NCI-H226 (cell line): ENCODE measurements at regions not wholly inside any gene's neighbourhood (a gene's known extent, or its start where the extent isn't known, plus 50 kb on each side); places are given as distances from the start of the nearest gene placed in this dataset.
"Not testable (repeated sequence)": the region's sequence is repeated elsewhere in the genome, so short reads cannot be mapped to it uniquely, and the experiment has no call there.

Source experiments
- DNase-seq: peaks from one replicate; pipeline ENCODE4 v3.0.0-alpha.2; 2015

DNA sequence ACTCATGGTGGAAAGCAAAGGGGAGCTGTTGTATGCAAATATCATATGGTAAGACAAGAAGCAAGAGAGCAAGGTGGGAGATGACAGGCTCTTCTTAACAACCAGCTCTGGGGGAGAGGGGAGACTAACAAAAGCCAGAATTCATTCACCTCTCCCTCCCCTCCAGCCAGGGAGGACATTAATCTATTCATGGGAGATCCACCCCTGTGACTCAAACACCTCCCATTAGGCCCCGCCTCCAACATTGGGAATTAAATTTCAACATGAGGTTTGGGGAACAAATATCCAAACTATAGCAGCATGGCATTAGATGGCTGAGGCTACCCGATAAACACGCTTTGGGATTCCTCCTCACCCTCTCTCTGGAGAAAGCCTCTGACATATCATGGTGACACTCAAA lies 210.6 kb downstream of the RHOU start:
- no peak for DNase-seq

DNA sequence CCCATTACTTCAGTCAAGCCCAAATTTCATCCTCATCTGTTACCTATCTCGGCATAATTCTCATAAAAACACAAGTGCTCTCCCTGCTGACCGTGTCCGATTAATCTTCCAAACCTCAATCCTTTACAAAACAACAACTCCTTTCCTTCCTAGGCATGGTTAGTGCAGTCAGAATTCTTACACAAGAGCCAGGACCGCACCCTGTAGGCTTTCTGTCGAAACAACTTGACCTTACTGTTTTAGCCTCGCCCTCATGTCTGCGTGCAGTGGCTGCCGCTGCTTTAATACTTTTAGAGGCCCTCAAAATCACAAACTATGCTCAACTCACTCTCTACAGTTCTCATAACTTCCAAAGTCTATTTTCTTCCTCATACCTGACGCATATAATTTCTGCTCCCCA lies 214.3 kb downstream of the RHOU start:
- DNase-seq = not testable (repeated sequence)

DNA sequence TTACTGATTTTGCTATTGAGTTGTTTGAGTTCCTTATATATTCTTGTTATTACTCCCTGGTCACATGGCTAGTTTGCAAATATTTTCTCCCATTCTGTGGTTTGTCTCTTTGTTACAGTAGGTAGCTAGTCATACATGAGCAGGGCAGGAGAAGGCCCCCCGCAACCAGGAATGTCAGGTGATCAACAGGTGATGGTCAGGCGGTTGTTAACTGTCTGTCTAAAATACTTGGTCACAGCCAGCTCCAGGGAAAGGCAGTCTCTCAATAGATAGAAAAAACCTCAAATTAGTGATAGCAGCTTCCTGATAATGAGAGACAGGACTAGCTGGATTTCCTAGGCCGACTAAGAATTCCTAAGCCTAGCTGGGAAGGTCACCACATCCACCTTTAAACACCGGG lies 217.9 kb downstream of the RHOU start:
- no peak for DNase-seq

DNA sequence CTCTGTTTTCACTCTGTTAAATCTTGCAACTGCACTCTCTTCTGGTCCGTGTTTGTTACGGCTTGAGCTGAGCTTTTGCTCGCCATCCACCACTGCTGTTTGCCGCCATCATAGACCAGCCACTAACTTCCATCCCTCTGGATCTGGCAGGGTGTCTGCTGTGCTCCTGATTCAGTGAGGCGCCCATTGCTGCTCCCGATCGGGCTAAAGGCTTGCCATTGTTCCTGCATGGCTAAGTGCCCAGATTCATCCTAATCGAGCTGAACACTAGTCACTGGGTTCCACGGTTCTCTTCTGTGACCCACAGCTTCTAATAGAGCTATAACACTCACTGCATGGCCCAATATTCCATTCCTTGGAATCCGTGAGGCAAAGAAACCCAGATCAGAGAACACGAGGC lies 218.5 kb downstream of the RHOU start:
- not testable (repeated sequence) for DNase-seq

DNA sequence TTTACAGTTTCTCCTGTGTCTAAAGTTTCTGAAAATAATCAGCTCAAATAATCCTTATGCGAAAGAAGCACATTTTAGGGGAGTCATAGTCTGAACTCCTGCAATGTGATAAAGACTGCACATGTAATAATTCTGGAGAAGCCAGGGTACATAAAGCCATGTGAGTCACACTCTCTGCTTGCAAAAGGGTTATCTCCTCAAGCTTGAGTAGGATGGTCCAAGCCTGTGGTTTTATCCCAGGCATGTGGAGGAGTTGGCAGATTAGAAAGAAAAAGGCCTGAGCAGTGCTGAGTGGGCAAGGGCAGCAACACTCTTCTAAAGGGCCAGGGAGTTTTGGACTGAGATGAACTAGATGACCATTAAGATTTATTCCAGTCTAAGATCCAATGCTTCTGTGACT lies 220.4 kb downstream of the RHOU start:
- DNase-seq = peak; percentile 88

DNA sequence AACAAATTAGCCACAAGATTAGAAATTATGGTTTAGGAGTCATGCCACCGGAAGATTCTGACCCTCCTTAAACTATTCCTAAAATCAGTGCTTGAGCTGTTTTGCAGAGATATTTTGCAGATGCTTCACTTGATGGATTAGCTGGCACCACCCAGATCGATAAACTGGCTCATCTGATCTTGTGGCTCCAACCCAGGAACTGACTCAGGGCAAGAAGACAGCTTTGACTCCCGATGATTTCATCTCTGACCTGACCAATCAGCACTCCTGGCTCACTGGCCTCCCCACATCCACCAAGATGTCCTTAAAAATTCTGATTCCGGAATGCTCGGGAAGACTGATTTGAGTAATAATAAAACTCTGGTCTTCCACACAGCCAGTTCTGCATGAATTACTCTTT lies 221.6 kb downstream of the RHOU start:
- peak; percentile 2 for DNase-seq

DNA sequence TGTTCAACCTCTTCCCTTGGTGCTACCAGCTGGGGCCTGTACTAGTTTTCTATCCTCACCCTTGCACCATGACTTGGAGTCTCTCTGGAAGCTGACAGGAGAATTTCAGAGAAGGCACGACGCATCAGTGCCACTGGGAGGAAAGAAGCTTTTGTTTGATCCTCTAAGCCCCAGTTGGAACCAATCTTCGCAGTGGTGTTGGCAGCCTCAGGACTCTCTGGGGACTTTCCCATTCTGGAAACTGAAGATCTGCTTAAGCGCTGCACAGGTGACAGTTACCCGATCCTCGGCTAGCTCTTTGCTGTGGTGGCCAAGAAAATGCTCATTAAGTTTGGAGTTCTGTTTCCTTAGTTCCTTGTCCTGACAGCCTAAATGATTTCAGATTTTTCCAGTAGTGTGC lies 222.3 kb downstream of the RHOU start:
- DNase-seq = no peak

DNA sequence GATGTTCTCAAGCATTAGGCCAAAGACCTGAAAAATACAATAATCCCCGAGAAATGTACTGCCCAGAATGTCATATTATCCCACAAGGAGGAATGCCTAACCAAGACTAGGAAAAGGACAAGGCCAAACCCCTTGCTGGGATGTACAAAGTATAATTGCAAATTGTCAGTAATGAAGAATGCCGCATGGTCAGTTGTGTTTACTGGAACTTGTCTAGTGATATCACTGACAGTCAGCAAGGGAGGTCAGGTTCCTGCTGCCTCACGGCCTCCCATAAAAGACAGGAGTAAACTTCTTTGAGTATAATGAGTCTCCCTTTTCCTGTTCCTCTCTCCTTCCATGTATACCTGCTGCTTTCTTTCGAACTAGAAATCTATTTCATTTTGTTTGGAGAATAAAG lies 222.8 kb downstream of the RHOU start:
- no peak for DNase-seq

DNA sequence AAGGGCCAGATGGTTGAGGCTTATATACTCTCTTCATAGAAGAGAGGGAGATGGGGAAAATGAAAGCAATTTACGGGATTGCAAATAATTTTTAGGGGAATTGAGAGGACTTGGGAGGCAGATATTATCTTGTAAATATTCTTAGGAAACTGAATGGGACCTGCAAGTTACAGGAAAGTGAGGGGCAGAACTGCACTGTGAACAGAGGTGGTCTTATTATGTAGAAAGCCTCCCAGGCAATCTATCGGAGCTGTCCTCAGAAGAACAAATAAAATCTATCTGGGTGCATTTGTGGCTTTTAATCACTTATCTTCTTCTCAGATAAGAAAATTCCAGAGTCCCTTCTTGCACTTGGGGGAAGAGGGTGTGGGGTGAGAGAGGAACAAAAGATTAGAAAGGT lies 223.5 kb downstream of the RHOU start:
- no peak for DNase-seq

DNA sequence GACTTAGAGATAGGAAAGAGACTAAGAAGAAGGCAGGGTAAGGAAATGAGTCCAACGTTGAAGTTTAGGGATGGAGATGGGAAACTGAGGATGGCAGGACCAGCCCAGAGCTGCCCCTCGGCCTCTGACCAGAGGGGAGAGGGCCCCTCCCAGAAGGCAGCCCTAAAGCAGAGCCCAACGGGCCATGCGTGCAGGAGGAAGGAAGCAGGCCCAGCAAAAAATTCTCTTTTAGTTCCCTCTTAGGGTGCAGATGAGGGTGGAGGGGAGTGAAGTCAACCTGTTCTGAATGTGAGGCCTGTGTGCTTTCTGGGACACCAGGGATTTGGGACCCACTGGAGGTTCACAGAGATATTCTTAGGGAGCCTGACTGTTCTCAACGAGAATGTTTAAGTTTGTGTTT lies 225.4 kb downstream of the RHOU start:
- no peak for DNase-seq

DNA sequence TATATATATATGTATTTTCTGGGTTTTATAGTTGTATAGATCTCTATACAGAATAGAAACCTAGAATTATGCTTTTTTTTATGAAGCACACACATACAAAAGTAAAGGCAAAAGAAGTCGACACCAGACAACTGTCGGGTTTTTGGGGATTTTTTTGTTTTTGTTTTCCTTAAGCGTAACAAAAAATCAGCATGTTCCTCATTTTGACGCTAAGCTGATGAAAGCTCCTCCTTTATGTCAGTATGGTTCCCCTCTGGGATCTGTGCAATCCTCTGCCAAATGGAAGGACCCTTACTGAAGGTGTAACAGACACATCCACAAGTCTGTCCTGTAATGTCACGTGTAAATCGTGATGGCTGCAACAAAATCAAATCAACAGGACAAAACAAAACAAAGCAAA lies 226.2 kb downstream of the RHOU start:
- DNase-seq = no peak

DNA sequence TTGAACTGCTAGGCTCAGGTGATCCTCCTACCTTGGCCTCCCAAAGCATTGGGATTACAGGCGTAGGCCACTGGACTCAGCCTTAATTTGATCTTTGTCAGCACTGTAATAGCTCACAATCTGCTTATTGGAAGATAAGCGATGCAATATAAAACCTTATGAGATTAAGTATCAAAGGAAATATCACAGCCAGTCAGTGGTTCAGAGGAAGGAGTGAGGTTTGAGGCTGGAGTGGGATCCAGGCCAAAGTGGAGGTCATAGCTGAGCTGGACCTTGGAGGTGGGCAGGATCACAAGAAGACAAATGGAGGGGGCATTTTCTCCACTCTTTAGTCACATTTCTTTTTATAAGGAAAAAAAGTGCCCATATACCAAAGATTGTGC lies 228.5 kb downstream of the RHOU start:
- no peak for DNase-seq

DNA sequence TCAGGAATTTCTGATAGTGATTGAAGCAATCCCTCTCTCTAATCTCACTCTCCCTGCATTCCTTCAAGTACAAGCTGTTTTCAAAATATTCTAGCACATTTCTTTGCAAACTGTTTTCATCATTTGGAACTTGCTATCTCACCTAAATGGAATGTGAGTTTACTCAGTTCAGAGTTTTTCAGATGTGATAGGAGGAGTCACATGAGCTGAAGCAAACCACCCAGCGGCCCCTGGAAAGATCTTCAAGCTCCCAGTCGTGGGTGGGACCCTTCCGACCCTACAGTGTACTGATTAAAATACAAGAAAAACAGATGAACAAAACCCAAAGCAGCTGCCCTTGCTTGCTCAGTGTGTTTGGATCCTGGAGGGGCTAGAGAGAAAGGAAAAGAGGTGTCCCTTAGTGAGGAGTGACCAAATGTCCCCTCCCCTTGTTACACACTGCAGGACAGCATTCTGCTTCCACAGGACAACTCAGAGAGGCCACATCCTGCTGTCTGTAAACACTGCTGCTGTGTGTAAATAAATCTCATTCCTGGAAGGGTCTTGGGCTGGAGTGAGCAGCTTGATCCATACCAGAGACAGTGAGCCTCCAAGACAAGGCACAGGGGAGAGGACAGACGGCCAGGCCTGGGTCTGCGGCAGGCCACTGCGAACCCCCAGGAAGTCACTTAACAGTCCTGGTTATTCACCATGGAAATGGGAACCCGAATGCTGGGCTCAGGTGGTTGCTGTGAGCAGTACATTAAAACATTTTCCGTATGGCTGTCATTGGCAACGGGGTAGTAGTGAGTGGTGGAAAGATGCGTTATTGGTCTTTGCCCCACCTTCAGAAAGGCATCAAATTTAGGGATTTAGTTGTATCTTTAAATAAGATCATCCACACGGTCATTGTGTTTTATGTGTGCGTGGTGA lies 229.2 kb downstream of the RHOU start:
- peak; percentile 84 for DNase-seq

DNA sequence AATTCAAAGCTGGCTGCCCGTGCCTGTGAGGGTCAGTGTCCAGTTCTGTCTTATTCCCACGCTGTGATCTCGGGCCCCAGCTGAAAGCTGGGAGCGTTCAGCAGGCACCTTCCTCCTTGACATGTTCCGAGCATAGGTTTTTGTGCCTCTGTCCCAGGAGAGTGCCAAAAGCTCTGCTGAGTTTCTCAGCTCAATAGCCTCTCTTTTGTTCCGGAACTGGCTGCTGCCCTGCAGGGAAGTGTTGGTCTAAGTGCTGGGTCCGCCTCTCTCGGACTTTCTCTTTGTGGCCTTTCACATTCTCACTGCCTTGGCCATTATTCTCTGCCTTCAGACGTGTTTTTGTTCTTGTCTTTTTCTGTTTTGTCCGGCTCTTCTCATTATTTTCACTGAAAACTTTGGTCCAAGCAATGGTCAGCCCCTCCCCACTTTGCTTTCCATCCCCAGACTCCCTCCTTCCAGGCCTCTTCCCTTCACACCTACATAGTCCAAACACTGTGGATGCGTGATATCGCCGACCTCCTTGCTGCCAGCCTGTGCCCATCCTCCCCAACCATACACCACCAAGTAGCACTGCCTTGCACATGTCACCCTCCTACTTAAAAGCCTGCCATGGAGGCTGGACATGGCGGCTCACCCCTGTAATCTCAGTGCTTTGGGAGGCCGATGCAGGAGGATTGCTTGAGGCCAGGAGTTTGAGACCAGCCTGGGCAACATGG lies 233.8 kb downstream of the RHOU start:
- no peak for DNase-seq

DNA sequence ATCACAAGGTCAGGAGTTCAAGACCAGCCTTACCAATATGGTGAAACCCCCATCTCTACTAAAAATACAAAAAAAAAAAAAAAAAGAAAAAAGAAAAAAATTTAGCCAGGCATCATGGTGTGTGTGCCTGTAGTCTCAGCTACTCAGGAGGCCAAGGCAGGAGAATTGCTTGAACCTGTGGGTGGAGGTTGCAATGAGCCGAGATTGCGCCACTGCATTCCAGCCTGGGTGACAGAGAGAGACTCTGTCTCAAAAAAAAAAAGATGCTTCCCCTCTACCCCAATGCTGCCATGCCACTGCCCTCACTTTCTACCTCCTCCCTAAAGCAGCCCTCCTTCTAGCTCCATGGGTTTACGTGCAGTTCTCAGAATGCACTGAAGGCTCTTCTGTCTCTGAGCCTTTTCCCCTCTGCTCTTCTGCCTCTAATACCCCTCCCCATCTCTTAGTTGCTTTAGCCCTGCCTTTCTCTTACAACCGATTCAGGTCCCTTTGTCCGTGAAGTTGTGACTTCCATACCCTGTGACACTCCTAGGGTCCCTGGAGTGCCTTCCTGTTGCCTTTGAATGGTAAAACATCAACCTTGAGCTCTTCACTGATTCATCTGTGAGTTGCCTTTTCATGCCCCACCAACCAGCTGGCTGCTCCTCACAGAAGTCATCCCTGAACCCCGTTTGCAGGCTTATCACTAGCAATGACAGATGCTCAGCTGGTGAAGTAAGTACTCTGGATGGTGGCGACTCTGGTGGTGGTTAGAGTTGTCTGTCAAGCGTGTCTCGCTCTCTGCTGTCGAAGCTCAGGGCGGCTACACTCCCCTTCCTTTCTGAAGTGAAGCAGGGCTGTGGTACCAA lies 234.9 kb downstream of the RHOU start:
- no peak for DNase-seq

DNA sequence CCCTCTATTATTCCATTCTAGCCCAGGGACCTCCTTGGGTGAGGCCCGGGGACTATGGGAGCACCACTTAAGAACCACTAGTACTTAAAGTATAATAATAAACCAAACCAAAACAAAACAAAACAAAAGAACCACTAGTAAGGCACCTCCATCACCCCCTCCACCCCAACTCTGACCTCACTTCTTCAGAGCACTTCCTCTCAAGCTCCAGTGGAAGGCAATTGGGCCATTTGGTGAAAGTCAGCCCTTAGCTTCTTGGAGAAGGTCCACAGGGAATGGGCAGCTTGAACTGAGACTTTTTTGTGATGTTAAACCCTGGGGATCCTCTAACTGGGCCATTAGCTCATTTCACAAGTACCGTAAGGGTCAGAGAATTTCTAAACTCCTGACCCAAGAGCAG lies 237.3 kb downstream of the RHOU start:
- no peak for DNase-seq

DNA sequence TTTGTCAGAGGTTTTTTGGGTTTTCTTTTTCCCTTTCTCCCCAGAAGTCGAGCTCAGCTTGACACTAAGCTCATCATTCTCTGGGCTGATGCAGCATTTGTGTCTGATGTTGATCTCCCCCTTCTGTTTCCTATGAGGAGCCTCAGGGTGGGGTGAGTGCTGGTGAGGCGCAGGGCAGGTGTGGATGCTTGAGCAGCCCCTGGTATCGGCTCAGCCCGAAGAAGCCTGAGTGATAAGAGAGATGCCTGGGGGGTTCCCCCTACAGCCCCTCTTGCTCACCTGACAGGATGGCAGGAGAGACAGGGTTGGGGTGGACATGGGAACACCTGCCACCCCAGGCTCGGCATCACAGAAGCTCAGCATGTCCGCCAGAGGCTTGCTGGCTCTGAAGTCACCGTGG lies 239.0 kb downstream of the RHOU start:
- DNase-seq = no peak

DNA sequence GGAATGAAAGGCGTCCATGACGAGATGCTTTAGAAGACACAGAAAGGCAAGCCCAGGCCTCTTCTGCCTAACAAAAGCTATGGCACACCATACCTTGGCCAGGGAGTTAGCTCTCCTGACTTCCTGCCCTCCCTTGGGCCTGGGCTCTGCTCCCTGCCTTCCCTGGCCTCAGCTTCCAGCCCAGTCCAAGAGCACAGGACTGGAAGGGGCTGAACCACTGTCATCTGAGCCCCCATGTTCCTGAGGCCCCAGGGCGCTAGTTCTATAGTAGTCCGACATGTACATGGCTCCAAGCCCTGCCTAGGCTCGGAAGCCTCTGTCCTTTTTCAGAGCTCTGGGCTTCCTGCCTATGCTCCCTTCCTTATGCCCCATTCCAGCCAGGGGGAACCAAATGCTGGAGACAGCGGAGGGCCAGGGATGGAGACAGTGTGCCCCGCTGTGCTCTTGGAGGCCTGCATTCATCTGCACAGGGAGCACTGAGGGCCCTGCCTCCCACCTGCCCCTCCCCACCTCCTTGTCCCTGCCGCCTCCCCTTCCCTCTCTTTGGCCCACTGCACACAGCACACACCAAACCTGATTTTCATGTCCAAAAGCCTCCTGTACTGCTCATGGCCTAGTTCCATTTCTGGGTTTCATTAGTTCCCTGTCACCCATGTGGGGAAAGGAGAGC lies 240.1 kb downstream of the RHOU start:
- no peak for DNase-seq

DNA sequence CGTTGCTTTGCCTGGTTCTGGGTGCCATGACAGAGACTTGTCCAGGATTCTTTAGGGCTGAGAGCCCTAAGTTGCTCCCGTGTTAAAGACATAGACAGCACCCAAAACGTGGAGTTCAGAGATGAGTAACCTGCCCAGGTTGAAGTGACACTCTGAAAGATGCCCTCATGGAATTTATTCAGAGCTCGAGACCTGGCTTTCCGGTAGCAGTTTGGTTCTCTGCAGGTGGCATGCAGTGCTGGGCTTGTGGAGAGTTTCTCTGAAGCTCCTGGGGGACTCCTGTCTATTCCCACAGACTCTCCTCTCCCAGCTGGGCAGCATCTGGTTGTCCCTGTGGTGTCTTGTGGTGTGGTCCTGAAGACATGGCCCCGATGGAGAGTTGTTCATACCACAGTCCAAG lies 241.0 kb downstream of the RHOU start:
- DNase-seq = no peak

DNA sequence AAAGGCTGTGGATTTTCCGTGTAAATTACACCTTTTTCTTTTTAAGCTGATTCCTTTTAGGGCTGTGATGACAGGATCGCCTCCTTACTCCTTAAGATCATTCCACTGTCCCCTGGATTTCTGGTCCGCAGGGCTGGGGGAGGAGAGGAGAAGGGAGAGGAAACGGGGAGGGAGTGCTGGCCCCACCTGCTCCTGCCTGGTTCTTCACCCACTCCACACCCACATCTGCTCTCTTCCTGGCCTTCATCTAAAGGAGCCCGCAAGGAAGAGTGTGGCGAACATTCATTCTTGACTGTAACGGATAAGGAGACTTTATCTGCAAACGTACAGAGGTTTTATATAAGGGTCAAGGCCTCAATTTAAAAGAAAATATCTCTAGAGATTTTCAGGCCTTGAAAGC lies 242.0 kb downstream of the RHOU start:
- DNase-seq = no peak

DNA sequence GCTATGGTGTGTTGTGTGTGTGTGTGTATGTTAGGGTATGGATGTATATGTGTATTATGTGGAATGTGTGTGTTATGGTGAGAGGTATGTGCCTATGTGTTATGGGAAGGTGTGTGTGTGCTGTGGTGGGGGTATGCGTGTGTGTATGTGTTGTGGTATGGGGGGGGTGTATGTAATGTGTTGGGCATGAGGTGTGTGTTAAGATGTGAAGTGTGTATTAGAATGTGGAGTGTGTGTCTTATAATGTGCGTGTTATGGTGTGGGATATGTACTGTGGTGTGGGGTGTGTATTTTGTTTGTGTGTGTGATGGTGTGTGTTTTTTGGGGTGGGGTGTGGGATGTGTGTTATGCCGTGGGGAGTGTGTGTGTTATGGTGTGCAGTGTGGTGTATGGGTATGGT lies 242.5 kb downstream of the RHOU start:
- DNase-seq = no peak

DNA sequence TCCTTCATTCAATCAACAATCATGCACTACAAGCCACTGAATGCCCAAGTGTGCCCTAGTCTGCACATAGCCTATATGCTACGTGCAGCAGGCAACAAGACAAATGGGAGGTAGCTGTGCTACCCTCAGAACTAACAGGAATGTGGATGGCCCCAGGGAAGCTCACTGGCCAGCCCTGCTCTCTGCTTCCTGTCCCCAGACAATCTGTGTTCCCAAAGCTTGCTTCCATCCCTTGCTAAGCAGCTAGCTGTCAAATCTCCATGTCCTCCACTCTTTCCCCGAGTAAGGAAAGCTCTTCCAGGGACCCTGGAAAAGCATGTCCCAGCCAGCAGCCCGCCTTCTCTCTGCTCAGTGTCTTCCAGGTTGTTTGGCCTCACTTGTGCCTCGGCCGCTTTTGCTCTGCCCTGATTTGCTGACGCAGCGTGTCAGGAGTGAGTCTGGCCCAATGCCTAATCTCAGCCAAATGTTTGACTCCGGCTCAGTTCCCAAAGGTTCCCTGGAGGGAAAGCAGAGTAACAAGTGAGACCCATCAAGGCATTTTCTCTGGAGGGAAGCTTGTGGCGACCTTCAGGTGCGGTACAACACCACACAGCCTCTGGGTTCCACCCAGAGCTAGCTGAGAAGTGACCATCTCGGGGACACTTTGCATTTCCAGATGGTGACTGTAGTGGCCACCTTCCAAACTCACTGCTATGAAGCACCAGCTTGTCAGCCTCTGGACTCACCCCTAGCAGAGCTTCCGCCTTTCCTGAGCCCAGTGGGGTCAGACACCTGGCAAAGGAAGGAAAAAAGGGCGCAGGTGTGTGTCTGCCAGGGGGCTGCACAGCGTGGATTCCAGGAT lies 243.4 kb downstream of the RHOU start:
- no peak for DNase-seq
